Progenitor cell of endocrine pancreas (in vitro differentiated cells): ENCODE measurements at regions not wholly inside any gene's neighbourhood (a gene's known extent, or its start where the extent isn't known, plus 50 kb on each side); places are given as distances from the start of the nearest gene placed in this dataset.

Source experiments
- DNase-seq: peaks from one replicate; pipeline ENCODE4 v3.0.0; 2021; ENCODE audit warnings: low spot score; ENCODE audit not compliant: unreplicated experiment
- H3K27ac Mint-ChIP-seq: 2 replicates; pipeline ENCODE4 v1.8.0; 2021; ENCODE audit warnings: mild to moderate bottlenecking, moderate library complexity, mixed read lengths
- H3K27me3 Mint-ChIP-seq: 2 replicates; pipeline ENCODE4 v1.8.0; 2021; ENCODE audit warnings: mixed read lengths
- H3K36me3 Mint-ChIP-seq: 2 replicates; pipeline ENCODE4 v1.8.0; 2022; ENCODE audit warnings: mixed read lengths; ENCODE audit not compliant: insufficient read depth
- H3K4me1 Mint-ChIP-seq: 2 replicates; pipeline ENCODE4 v1.8.0; 2021; ENCODE audit warnings: low read depth, mixed read lengths
- H3K4me3 Mint-ChIP-seq: 2 replicates; pipeline ENCODE4 v1.8.0; 2021; ENCODE audit warnings: low read depth, mild to moderate bottlenecking, moderate library complexity, mixed read lengths
- H3K9me3 Mint-ChIP-seq: 2 replicates; pipeline ENCODE4 v1.8.0; 2021; ENCODE audit warnings: low read depth, mixed read lengths
- CTCF ChIP-seq: fragments of 200-600 bp; sonication (generic); IDR thresholded peaks from one replicate; pipeline ENCODE4 v1.5.0; 2021; ENCODE audit warnings: antibody characterized with exemption, mild to moderate bottlenecking; ENCODE audit not compliant: unreplicated experiment

GRCh38 chr2:209191139-209191538, 232.7 kb upstream of the MAP2 start:
- no peak for TF ChIP-seq CTCF
- no peak for DNase-seq
- Mint-ChIP-seq H3K27ac (no peak overlapping the region), H3K4me3 (no peak overlapping the region), H3K36me3 (no peaks in the 10 kb centered on the region), H3K4me1 (no peaks in the 10 kb centered on the region), H3K9me3 (no peaks in the 10 kb centered on the region), H3K27me3 (no peaks in the 10 kb centered on the region)

- no peak overlapping the region for H3K4me3 Mint-ChIP-seq
- no peak for TF ChIP-seq CTCF
- no peaks in the 10 kb centered on the region for H3K4me1 Mint-ChIP-seq
- no peak overlapping the region for H3K27ac Mint-ChIP-seq
- H3K36me3 Mint-ChIP-seq, result no peaks in the 10 kb centered on the region
- H3K9me3 Mint-ChIP-seq, result peaks cover 5% of the 10 kb centered on the region
- H3K27me3 Mint-ChIP-seq, result no peaks in the 10 kb centered on the region
- no peak for DNase-seq
These were observed 229.1 kb upstream of the MAP2 start for GRCh38 chr2:209194717-209195116.

- Mint-ChIP-seq H3K4me3 (no peak overlapping the region), H3K27me3 (no peaks in the 10 kb centered on the region), H3K9me3 (no peaks in the 10 kb centered on the region), H3K36me3 (no peaks in the 10 kb centered on the region), H3K27ac (no peak overlapping the region), H3K4me1 (no peaks in the 10 kb centered on the region)
- DNase-seq, result no peak
- TF ChIP-seq CTCF, result peak; percentile 86
These were observed 215.6 kb upstream of the MAP2 start for GRCh38 chr2:209208211-209208610.

GRCh38 chr2:209209943-209210342, 213.9 kb upstream of the MAP2 start:
- no peaks in the 10 kb centered on the region for H3K4me1 Mint-ChIP-seq
- H3K27me3 Mint-ChIP-seq, result no peaks in the 10 kb centered on the region
- no peaks in the 10 kb centered on the region for H3K9me3 Mint-ChIP-seq
- no peak overlapping the region for H3K27ac Mint-ChIP-seq
- no peak for TF ChIP-seq CTCF
- no peaks in the 10 kb centered on the region for H3K36me3 Mint-ChIP-seq
- no peak for DNase-seq
- no peak overlapping the region for H3K4me3 Mint-ChIP-seq

GRCh38 chr2:209230560-209230959, 193.3 kb upstream of the MAP2 start:
- H3K4me3 Mint-ChIP-seq, result no peak overlapping the region
- DNase-seq, result no peak
- H3K4me1 Mint-ChIP-seq, result no peaks in the 10 kb centered on the region
- H3K27ac Mint-ChIP-seq, result no peak overlapping the region
- TF ChIP-seq CTCF, result no peak
- peaks cover 5% of the 10 kb centered on the region for H3K9me3 Mint-ChIP-seq
- no peaks in the 10 kb centered on the region for H3K27me3 Mint-ChIP-seq
- no peaks in the 10 kb centered on the region for H3K36me3 Mint-ChIP-seq
